HUES6 (cell line): ENCODE measurements at regions not wholly inside any gene's neighbourhood (a gene's known extent, or its start where the extent isn't known, plus 50 kb on each side); places are given as distances from the start of the nearest gene placed in this dataset.

Experiments
- H3K27ac ChIP-seq: 2 replicates; pipeline ENCODE4 v1.7.0; 2013; ENCODE audit warnings: low read depth, mild to moderate bottlenecking, low read length, inconsistent platforms
- H3K27me3 ChIP-seq: 2 replicates; pipeline ENCODE4 v1.6.1; 2013; ENCODE audit warnings: low read length; ENCODE audit not compliant: control insufficient read depth, insufficient read depth
- H3K36me3 ChIP-seq: 2 replicates; pipeline ENCODE4 v1.6.1; 2013; ENCODE audit warnings: low read length; ENCODE audit not compliant: control insufficient read depth, insufficient read depth
- H3K4me1 ChIP-seq: 2 replicates; pipeline ENCODE4 v1.6.1; 2013; ENCODE audit warnings: low read length; ENCODE audit not compliant: control insufficient read depth, insufficient read depth
- H3K4me3 ChIP-seq: 2 replicates; pipeline ENCODE4 v1.5.1; 2013; ENCODE audit warnings: low read depth, low read length
- H3K9ac ChIP-seq: one replicate; pipeline ENCODE4 v1.6.1; 2013; ENCODE audit warnings: mild to moderate bottlenecking, low read length
- H3K9me3 ChIP-seq: 2 replicates; pipeline ENCODE4 v1.6.1; 2013; ENCODE audit warnings: low read depth, low read length; ENCODE audit not compliant: control insufficient read depth, insufficient read depth

- Histone ChIP-seq H3K27me3 (no peaks in the 10 kb centered on the region), H3K4me1 (no peaks in the 10 kb centered on the region), H3K4me3 (no peak overlapping the region), H3K27ac (no peak overlapping the region), H3K9ac (no peak overlapping the region), H3K9me3 (no peaks in the 10 kb centered on the region), H3K36me3 (no peaks in the 10 kb centered on the region)
Observed at GRCh38 chr7:8937204-8937603, 503.8 kb downstream of the NXPH1 start.

- Histone ChIP-seq H3K4me3 (no peak overlapping the region), H3K27ac (no peak overlapping the region), H3K36me3 (no peaks in the 10 kb centered on the region), H3K4me1 (no peaks in the 10 kb centered on the region), H3K9me3 (no peaks in the 10 kb centered on the region), H3K27me3 (no peaks in the 10 kb centered on the region), H3K9ac (no peak overlapping the region)
Observed at GRCh38 chr7:8938044-8938805, 504.8 kb downstream of the NXPH1 start.

- Histone ChIP-seq H3K27ac (no peak overlapping the region), H3K4me1 (no peaks in the 10 kb centered on the region), H3K36me3 (no peaks in the 10 kb centered on the region), H3K27me3 (no peaks in the 10 kb centered on the region), H3K4me3 (no peak overlapping the region), H3K9ac (no peak overlapping the region), H3K9me3 (no peaks in the 10 kb centered on the region)
Observed at GRCh38 chr7:8939446-8939845, 506.0 kb downstream of the NXPH1 start.

- no peak overlapping the region for H3K9ac ChIP-seq
Observed at GRCh38 chr7:8963722-8964121, 530.3 kb downstream of the NXPH1 start.

GRCh38 chr7:8965177-8965576 is 531.8 kb downstream of the NXPH1 start:
- no peaks in the 10 kb centered on the region for H3K36me3 ChIP-seq
- H3K4me1 ChIP-seq: no peaks in the 10 kb centered on the region
- no peak overlapping the region for H3K4me3 ChIP-seq
- H3K9ac ChIP-seq: no peak overlapping the region
- no peaks in the 10 kb centered on the region for H3K27me3 ChIP-seq
- H3K9me3 ChIP-seq: no peaks in the 10 kb centered on the region
- H3K27ac ChIP-seq: no peak overlapping the region

More at GRCh38 chr7:8963722-8964121, 530.3 kb downstream of the NXPH1 start:
- Histone ChIP-seq H3K27ac (no peak overlapping the region), H3K27me3 (no peaks in the 10 kb centered on the region), H3K4me3 (no peak overlapping the region), H3K4me1 (no peaks in the 10 kb centered on the region), H3K36me3 (no peaks in the 10 kb centered on the region), H3K9me3 (no peaks in the 10 kb centered on the region)

GRCh38 chr7:8973601-8974000 is 540.2 kb downstream of the NXPH1 start:
- H3K27me3 ChIP-seq: no peaks in the 10 kb centered on the region

GRCh38 chr7:8975681-8976080 is 542.3 kb downstream of the NXPH1 start:
- Histone ChIP-seq H3K36me3 (no peaks in the 10 kb centered on the region), H3K4me1 (no peaks in the 10 kb centered on the region), H3K9ac (no peak overlapping the region), H3K4me3 (no peak overlapping the region), H3K27ac (no peak overlapping the region), H3K27me3 (no peaks in the 10 kb centered on the region), H3K9me3 (no peaks in the 10 kb centered on the region)

More at GRCh38 chr7:8973601-8974000, 540.2 kb downstream of the NXPH1 start:
- Histone ChIP-seq H3K27ac (no peak overlapping the region), H3K4me3 (no peak overlapping the region), H3K36me3 (no peaks in the 10 kb centered on the region), H3K9me3 (no peaks in the 10 kb centered on the region), H3K9ac (no peak overlapping the region), H3K4me1 (no peaks in the 10 kb centered on the region)

- Histone ChIP-seq H3K27ac (no peak overlapping the region), H3K36me3 (no peaks in the 10 kb centered on the region), H3K9ac (no peak overlapping the region), H3K4me1 (no peaks in the 10 kb centered on the region), H3K27me3 (no peaks in the 10 kb centered on the region), H3K9me3 (no peaks in the 10 kb centered on the region), H3K4me3 (no peak overlapping the region)
Observed at GRCh38 chr7:8982338-8982992, 549.1 kb downstream of the NXPH1 start.

- H3K27ac ChIP-seq: no peak overlapping the region
- no peaks in the 10 kb centered on the region for H3K9me3 ChIP-seq
- H3K36me3 ChIP-seq: no peaks in the 10 kb centered on the region
- no peak overlapping the region for H3K9ac ChIP-seq
- no peaks in the 10 kb centered on the region for H3K4me1 ChIP-seq
- no peak overlapping the region for H3K4me3 ChIP-seq
- H3K27me3 ChIP-seq: no peaks in the 10 kb centered on the region
Observed at GRCh38 chr7:8985255-8985654, 551.8 kb downstream of the NXPH1 start.

GRCh38 chr7:8988267-8988666 is 554.9 kb downstream of the NXPH1 start:
- H3K9me3 ChIP-seq: no peaks in the 10 kb centered on the region
- no peak overlapping the region for H3K27ac ChIP-seq
- no peaks in the 10 kb centered on the region for H3K4me1 ChIP-seq
- no peak overlapping the region for H3K4me3 ChIP-seq
- no peak overlapping the region for H3K9ac ChIP-seq
- H3K36me3 ChIP-seq: no peaks in the 10 kb centered on the region
- H3K27me3 ChIP-seq: no peaks in the 10 kb centered on the region

GRCh38 chr7:8991159-8991558 is 557.8 kb downstream of the NXPH1 start:
- Histone ChIP-seq H3K4me3 (no peak overlapping the region), H3K9me3 (no peaks in the 10 kb centered on the region), H3K27ac (no peak overlapping the region), H3K9ac (no peak overlapping the region), H3K27me3 (no peaks in the 10 kb centered on the region), H3K4me1 (no peaks in the 10 kb centered on the region), H3K36me3 (no peaks in the 10 kb centered on the region)
